ENCODE measurements at regions not wholly inside any gene's neighbourhood (a gene's known extent, or its start where the extent isn't known, plus 50 kb on each side); places are given as distances from the start of the nearest gene placed in this dataset.

DNA sequence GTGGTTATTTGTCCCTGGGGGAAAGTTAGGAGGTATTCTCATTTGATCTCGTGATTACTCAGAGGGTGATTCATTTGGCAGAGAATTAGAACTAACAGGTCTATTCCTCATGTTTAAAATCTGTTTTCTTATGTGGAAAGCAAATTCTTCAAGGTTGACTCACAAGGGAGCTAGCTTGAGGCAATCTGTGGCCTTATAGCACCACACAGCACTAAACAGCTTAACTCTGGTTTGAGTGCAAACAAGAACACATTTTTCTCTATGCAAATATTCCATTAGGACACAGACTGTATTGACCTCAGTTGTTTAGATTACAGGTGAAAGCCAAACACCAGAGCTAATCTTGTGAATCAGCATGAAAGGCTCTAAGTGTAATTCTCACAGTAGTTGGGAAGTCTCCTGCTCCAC, 694.4 kb upstream of the POU3F4 start:
- Histone ChIP-seq H3K4me1 (no peaks in the 10 kb centered on the region), H3K4me3 (no peak overlapping the region), H3K9me3 (no peaks in the 10 kb centered on the region), H3K27ac (no peak overlapping the region), H3K36me3 (no peaks in the 10 kb centered on the region), H3K27me3 (no peaks in the 10 kb centered on the region)
- peak; percentile 87 for ATAC-seq
- no peak for DNase-seq
- TF ChIP-seq, protein P1, sequence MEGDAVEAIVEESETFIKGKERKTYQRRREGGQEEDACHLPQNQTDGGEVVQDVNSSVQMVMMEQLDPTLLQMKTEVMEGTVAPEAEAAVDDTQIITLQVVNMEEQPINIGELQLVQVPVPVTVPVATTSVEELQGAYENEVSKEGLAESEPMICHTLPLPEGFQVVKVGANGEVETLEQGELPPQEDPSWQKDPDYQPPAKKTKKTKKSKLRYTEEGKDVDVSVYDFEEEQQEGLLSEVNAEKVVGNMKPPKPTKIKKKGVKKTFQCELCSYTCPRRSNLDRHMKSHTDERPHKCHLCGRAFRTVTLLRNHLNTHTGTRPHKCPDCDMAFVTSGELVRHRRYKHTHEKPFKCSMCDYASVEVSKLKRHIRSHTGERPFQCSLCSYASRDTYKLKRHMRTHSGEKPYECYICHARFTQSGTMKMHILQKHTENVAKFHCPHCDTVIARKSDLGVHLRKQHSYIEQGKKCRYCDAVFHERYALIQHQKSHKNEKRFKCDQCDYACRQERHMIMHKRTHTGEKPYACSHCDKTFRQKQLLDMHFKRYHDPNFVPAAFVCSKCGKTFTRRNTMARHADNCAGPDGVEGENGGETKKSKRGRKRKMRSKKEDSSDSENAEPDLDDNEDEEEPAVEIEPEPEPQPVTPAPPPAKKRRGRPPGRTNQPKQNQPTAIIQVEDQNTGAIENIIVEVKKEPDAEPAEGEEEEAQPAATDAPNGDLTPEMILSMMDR (IDR thresholded peaks at IDR 0.05) = no peak
- intact Hi-C loops (cut with DNase I) = no loop called here

DNA sequence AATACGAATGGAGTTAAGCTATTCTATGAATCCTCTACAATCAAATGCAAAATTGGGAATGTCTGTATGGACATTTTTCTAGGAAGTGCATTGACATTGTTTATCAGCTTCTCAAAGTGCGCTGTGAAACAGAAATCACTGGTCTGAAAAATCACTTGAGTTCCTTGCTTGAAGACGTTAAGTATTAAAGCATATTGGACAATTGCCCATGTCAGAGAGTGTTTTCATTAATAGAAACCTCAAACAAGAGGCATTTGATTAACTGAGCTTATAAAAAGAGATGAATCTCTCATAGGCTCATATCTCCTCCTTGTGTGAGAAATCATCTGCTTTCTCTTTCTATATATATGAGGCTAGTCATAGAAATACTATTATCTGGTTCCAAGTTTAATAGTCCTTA, 692.1 kb upstream of the POU3F4 start:
- H3K36me3 ChIP-seq = no peaks in the 10 kb centered on the region
- no peak overlapping the region for H3K27ac ChIP-seq
- TF ChIP-seq, protein P1 (IDR thresholded peaks at IDR 0.05) = no peak
- H3K4me1 ChIP-seq = no peaks in the 10 kb centered on the region
- intact Hi-C loops (cut with DNase I) = no loop called here
- no peak for DNase-seq
- no peaks in the 10 kb centered on the region for H3K27me3 ChIP-seq
- no peak for ATAC-seq
- H3K9me3 ChIP-seq = no peaks in the 10 kb centered on the region
- no peak overlapping the region for H3K4me3 ChIP-seq

DNA sequence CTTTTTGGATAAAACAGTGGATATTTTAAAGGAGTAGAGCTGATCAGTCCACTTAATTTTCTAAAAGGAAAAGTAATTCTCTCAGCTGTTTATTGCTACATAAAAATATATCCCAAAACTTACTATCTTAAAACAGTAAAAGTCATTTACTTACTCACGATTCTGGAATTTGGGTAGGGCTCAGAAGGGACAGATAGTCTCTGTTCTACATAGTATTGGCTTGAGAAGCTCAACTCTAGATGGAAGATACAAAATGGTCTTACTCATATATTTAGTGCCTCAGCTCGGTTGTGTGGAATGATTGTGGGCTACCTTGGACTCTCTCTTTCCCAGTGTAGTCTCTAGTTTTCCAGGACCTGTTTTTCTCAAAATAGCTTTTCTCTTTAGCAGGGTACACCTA, 691.5 kb upstream of the POU3F4 start:
- TF ChIP-seq, protein P1 (IDR thresholded peaks at IDR 0.05) = no peak
- Histone ChIP-seq H3K4me1 (no peaks in the 10 kb centered on the region), H3K27me3 (no peaks in the 10 kb centered on the region), H3K4me3 (no peak overlapping the region), H3K9me3 (no peaks in the 10 kb centered on the region), H3K27ac (no peak overlapping the region), H3K36me3 (no peaks in the 10 kb centered on the region)
- intact Hi-C loops (cut with DNase I) = no loop called here
- no peak for DNase-seq
- ATAC-seq = no peak

DNA sequence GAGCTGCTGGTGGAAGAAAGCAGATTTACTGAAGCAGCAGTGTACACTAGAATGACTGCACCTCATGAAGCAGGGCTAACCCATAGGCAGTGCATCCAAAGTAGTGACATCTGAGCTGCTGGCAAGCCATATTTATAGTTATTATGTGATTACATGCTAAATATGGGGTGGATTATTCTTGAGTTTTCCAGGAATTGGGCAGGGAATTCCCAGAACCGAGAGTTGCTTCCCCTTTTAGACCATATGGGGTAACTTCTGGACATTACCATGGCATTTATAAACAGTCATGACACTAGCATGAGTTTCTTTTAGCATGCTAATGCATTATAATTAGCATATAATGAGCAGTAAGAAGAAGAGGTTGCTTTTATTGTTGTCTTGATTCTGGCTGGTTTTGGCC, 665.8 kb upstream of the POU3F4 start:
- H3K36me3 ChIP-seq = no peaks in the 10 kb centered on the region
- ATAC-seq (no peak), DNase-seq (no peak)
- no peaks in the 10 kb centered on the region for H3K4me1 ChIP-seq
- no peaks in the 10 kb centered on the region for H3K27me3 ChIP-seq
- H3K4me3 ChIP-seq = no peak overlapping the region
- intact Hi-C loops (cut with DNase I) = no loop called here
- no peak overlapping the region for H3K27ac ChIP-seq
- H3K9me3 ChIP-seq = no peaks in the 10 kb centered on the region
- TF ChIP-seq, protein P1 (IDR thresholded peaks at IDR 0.05) = no peak

DNA sequence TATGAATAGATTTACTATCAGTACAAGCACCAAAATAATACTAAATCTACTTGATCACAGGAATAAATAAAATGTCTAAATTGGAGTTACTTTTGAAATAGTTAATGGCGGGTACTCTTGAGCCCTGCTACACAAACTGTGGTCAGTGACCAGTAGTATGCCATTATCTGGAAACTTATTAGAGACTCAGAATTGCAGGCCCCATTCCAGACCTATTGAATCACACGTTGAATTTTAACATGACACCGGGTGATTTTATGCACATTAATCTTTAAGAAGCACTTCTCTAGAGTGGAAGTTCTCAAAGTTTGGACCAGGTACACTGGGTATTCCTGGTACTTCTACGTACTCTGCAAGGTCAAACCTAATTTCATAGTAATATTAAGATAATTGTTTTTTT, 660.0 kb upstream of the POU3F4 start:
- H3K27ac ChIP-seq = no peak overlapping the region
- TF ChIP-seq, protein P1 (IDR thresholded peaks at IDR 0.05) = no peak
- ATAC-seq = no peak
- H3K4me1 ChIP-seq = no peaks in the 10 kb centered on the region
- H3K4me3 ChIP-seq = no peak overlapping the region
- H3K36me3 ChIP-seq = no peaks in the 10 kb centered on the region
- DNase-seq = no peak
- no peaks in the 10 kb centered on the region for H3K27me3 ChIP-seq
- intact Hi-C loops (cut with DNase I) = no loop called here
- H3K9me3 ChIP-seq = no peaks in the 10 kb centered on the region

All from upper lobe of right lung (tissue), 1 donor.